ENCODE measurements at regions not wholly inside any gene's neighbourhood (a gene's known extent, or its start where the extent isn't known, plus 50 kb on each side); places are given as distances from the start of the nearest gene placed in this dataset.
A peak's percentile ranks its signal among the peaks of the same experiment; 100 is the strongest.

- no peak overlapping the region for H3K4me3 ChIP-seq
- Mint-ChIP-seq H3K27ac (no peak overlapping the region), H3K36me3 (ENCODE audit: low read depth) (no peaks in the 10 kb centered on the region), H3K4me1 (peaks cover 22% of the 10 kb centered on the region; the same call in 2 of the 3 replicates), H3K4me3 (no peak overlapping the region), H3K27me3 (ENCODE audit: insufficient read depth, low read depth, poor library complexity) (peaks cover 6% of the 10 kb centered on the region), H3K9me3 (no peaks in the 10 kb centered on the region)
- H2AFZ ChIP-seq = peak overlapping the region; percentile 56; the same call in 1 of the 2 replicates
- peak overlapping the region; percentile 23; the same call in 1 of the 2 replicates for H3K4me2 ChIP-seq
- DNase-seq (ENCODE audit: low spot score) (peak; percentile 2), ATAC-seq (0 out of 3 replicates have a peak, but pooled peaks have one; percentile 18)
- H3K4me1 ChIP-seq (ENCODE audit: insufficient read depth) = no peaks in the 10 kb centered on the region
- TF ChIP-seq REST (IDR thresholded peaks at IDR 0.05; ENCODE audit: unreplicated experiment) (no peak), EZH2 (IDR thresholded peaks at IDR 0.05; ENCODE audit: low read depth, unreplicated experiment) (no peak), STAT1 (IDR thresholded peaks at IDR 0.05; ENCODE audit: unreplicated experiment) (no peak), POLR2AphosphoS5 (IDR thresholded peaks at IDR 0.05; ENCODE audit: low read depth) (no peak), ZNF462 (CRISPR knock-in tag; IDR thresholded peaks at IDR 0.05) (no peak), NANOG (IDR thresholded peaks at IDR 0.05; ENCODE audit: borderline replicate concordance) (no peak), CREB1 (CRISPR knock-in tag; IDR thresholded peaks at IDR 0.05; ENCODE audit: low read depth) (no peak), ZNF331 (CRISPR knock-in tag; IDR thresholded peaks at IDR 0.05; ENCODE audit: low read depth) (no peak), JUNB (IDR thresholded peaks at IDR 0.05; ENCODE audit: unreplicated experiment) (no peak), CTCF (conservative IDR thresholded peaks at IDR 0.05; ENCODE audit: low read depth in 2 of 2) (no peak), ZNF114 (CRISPR knock-in tag; IDR thresholded peaks at IDR 0.05) (no peak), EZH2phosphoT487 (IDR thresholded peaks at IDR 0.05; ENCODE audit: unreplicated experiment) (no peak)
- H4K20me1 ChIP-seq (replicated peaks; ENCODE audit: insufficient read depth) = no peaks in the 10 kb centered on the region
- H3K36me3 ChIP-seq (ENCODE audit: insufficient read depth) = no peaks in the 10 kb centered on the region
- H3F3A ChIP-seq (replicated peaks; ENCODE audit: low read depth) = no peaks in the 10 kb centered on the region
- no peak overlapping the region for H3K27ac ChIP-seq (ENCODE audit: low read depth)
- no peaks in the 10 kb centered on the region for H3K9me2 ChIP-seq (ENCODE audit: insufficient read depth)
- no peaks in the 10 kb centered on the region for H3K79me2 ChIP-seq (replicated peaks; ENCODE audit: insufficient read depth)
- no peaks in the 10 kb centered on the region for H3K27me3 ChIP-seq (ENCODE audit: insufficient read depth)
These were observed 289.2 kb upstream of the HDAC4 start for GRCh38 chr2:239689985-239690384.
